OCI-LY3 (cell line): ENCODE measurements at regions not wholly inside any gene's neighbourhood (a gene's known extent, or its start where the extent isn't known, plus 50 kb on each side); places are given as distances from the start of the nearest gene placed in this dataset.

Experiments used
- H2AFZ ChIP-seq: fragments of 200-600, 300-600 bp; shearing (Covaris generic); 2 replicates; pipeline ENCODE4 v1.6.0; 2014; ENCODE audit warnings: antibody characterized with exemption, low read depth, low read length
- H3K27ac ChIP-seq: fragments of 200-600, 300-600 bp; sonication (generic); 2 replicates; pipeline ENCODE4 v1.5.1; 2014; ENCODE audit warnings: mild to moderate bottlenecking, low read length, moderate library complexity, mixed read lengths
- H3K27me3 ChIP-seq: fragments of 200-600, 300-600 bp; sonication (generic); 2 replicates; pipeline ENCODE4 v1.6.1; 2014; ENCODE audit warnings: low read depth, low read length, mixed read lengths
- H3K36me3 ChIP-seq: fragments of 200-600, 300-600 bp; sonication (generic); replicated peaks from 2 replicates; pipeline ENCODE3; 2014; ENCODE audit warnings: low read depth, low read length, mixed read lengths
- H3K4me1 ChIP-seq: fragments of 300-600, 200-600 bp; sonication (generic); 2 replicates; pipeline ENCODE4 v1.6.1; 2014; ENCODE audit warnings: low read length, mixed read lengths
- H3K4me2 ChIP-seq: fragments of 200-600, 300-600 bp; sonication (generic); 2 replicates; pipeline ENCODE4 v1.6.1; 2014; ENCODE audit warnings: low read length, mixed read lengths
- H3K4me3 ChIP-seq: fragments of 300-600, 200-600 bp; sonication (generic); 2 replicates; pipeline ENCODE4 v1.5.1; 2014; ENCODE audit warnings: antibody characterized with exemption, mild to moderate bottlenecking, low read length, moderate library complexity
- H3K79me2 ChIP-seq: fragments of 300-600, 200-600 bp; shearing (Covaris generic); 2 replicates; pipeline ENCODE4 v1.6.1; 2014; ENCODE audit warnings: mild to moderate bottlenecking, low read length, mixed read lengths
- H3K9ac ChIP-seq: fragments of 300-600, 200-600 bp; shearing (Covaris generic); 2 replicates; pipeline ENCODE4 v1.6.0; 2014; ENCODE audit warnings: mild to moderate bottlenecking, low read length, moderate library complexity
- H3K9me3 ChIP-seq: fragments of 200-600, 300-600 bp; shearing (Covaris generic); 2 replicates; pipeline ENCODE4 v1.6.1; 2014; ENCODE audit warnings: low read length, mixed read lengths; ENCODE audit not compliant: insufficient read depth
- H4K20me1 ChIP-seq: fragments of 200-600, 300-600 bp; sonication (generic); 2 replicates; pipeline ENCODE4 v1.6.1; 2016; ENCODE audit warnings: low read length, mixed read lengths; ENCODE audit not compliant: insufficient read depth
- EZH2phosphoT487 ChIP-seq: fragments of 200-600 bp; shearing (Covaris generic); IDR thresholded peaks from 2 replicates; pipeline ENCODE4 v1.6.1; 2018; ENCODE audit warnings: antibody characterized with exemption, mixed run types, low read depth
- TF ChIP-seq, protein P1 (sequence below): fragments of 200-600, 300-600 bp; sonication (generic); IDR thresholded peaks from 2 replicates; pipeline ENCODE4 v1.5.1; 2014; ENCODE audit warnings: antibody characterized with exemption, low read length, low read depth

- H4K20me1 ChIP-seq = no peaks in the 10 kb centered on the region
- no peaks in the 10 kb centered on the region for H3K36me3 ChIP-seq
- H3K27me3 ChIP-seq = no peaks in the 10 kb centered on the region; the same call in 1 of the 2 replicates
- H3K9ac ChIP-seq = no peak overlapping the region
- H3K9me3 ChIP-seq = no peaks in the 10 kb centered on the region
- no peak overlapping the region for H3K4me2 ChIP-seq
- no peak overlapping the region for H3K4me3 ChIP-seq
- H3K79me2 ChIP-seq = no peaks in the 10 kb centered on the region
- no peak overlapping the region for H3K27ac ChIP-seq
- no peak overlapping the region for H2AFZ ChIP-seq
- TF ChIP-seq, protein P1, sequence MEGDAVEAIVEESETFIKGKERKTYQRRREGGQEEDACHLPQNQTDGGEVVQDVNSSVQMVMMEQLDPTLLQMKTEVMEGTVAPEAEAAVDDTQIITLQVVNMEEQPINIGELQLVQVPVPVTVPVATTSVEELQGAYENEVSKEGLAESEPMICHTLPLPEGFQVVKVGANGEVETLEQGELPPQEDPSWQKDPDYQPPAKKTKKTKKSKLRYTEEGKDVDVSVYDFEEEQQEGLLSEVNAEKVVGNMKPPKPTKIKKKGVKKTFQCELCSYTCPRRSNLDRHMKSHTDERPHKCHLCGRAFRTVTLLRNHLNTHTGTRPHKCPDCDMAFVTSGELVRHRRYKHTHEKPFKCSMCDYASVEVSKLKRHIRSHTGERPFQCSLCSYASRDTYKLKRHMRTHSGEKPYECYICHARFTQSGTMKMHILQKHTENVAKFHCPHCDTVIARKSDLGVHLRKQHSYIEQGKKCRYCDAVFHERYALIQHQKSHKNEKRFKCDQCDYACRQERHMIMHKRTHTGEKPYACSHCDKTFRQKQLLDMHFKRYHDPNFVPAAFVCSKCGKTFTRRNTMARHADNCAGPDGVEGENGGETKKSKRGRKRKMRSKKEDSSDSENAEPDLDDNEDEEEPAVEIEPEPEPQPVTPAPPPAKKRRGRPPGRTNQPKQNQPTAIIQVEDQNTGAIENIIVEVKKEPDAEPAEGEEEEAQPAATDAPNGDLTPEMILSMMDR = peak; percentile 27
- TF ChIP-seq EZH2phosphoT487 = no peak
- no peaks in the 10 kb centered on the region for H3K4me1 ChIP-seq
Observed at GRCh38 chr5:163978897-163979296, 473.5 kb downstream of the MAT2B start.

GRCh38 chr5:163988566-163988965 lies 483.1 kb downstream of the MAT2B start:
- TF ChIP-seq, protein P1 = no peak
- no peak for TF ChIP-seq EZH2phosphoT487
- H3K36me3 ChIP-seq = no peaks in the 10 kb centered on the region
- H3K79me2 ChIP-seq = no peaks in the 10 kb centered on the region
- H3K4me1 ChIP-seq = no peaks in the 10 kb centered on the region
- no peaks in the 10 kb centered on the region for H4K20me1 ChIP-seq
- no peaks in the 10 kb centered on the region for H3K9me3 ChIP-seq
- no peak overlapping the region for H3K9ac ChIP-seq
- H2AFZ ChIP-seq = no peak overlapping the region
- H3K4me3 ChIP-seq = no peak overlapping the region
- H3K4me2 ChIP-seq = no peak overlapping the region
- H3K27ac ChIP-seq = no peak overlapping the region
- H3K27me3 ChIP-seq = no peaks in the 10 kb centered on the region

GRCh38 chr5:163993126-163993525 lies 487.7 kb downstream of the MAT2B start:
- Histone ChIP-seq H3K4me1 (no peaks in the 10 kb centered on the region), H3K79me2 (no peaks in the 10 kb centered on the region), H3K4me2 (no peak overlapping the region), H3K9me3 (no peaks in the 10 kb centered on the region), H3K36me3 (no peaks in the 10 kb centered on the region), H2AFZ (no peak overlapping the region), H3K27ac (no peak overlapping the region), H3K9ac (no peak overlapping the region), H3K27me3 (no peaks in the 10 kb centered on the region), H4K20me1 (no peaks in the 10 kb centered on the region), H3K4me3 (no peak overlapping the region)
- TF ChIP-seq, protein P1 = no peak
- no peak for TF ChIP-seq EZH2phosphoT487

DNA sequence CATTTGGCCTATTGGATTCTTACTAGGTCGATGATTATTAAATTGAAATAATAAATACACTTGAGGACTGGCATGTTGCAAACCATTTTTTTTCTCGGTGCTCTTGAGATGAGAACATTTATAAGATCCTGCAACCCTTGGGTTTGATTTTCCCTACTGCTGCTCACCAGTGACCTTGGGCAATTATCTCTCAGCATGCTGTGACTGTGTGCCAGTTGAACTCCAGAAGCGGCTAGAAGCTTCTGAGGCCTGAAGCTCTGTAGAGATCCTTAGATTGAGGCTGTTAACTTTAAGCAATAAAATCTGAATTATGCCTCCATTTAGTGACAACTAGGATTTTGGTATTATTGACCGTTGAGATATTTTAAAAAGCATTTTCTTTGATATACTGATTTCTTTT lies 489.8 kb downstream of the MAT2B start:
- Histone ChIP-seq H3K4me3 (no peak overlapping the region), H3K27me3 (no peaks in the 10 kb centered on the region), H3K9me3 (no peaks in the 10 kb centered on the region), H3K36me3 (no peaks in the 10 kb centered on the region), H3K4me1 (no peaks in the 10 kb centered on the region), H2AFZ (no peak overlapping the region), H3K27ac (no peak overlapping the region), H3K79me2 (no peaks in the 10 kb centered on the region), H3K4me2 (no peak overlapping the region), H4K20me1 (no peaks in the 10 kb centered on the region), H3K9ac (no peak overlapping the region)
- no peak for TF ChIP-seq EZH2phosphoT487
- TF ChIP-seq, protein P1 = no peak
